HG03354 (cell line): ENCODE measurements at regions not wholly inside any gene's neighbourhood (a gene's known extent, or its start where the extent isn't known, plus 50 kb on each side); places are given as distances from the start of the nearest gene placed in this dataset.

Source experiments
- ATAC-seq: cut with Tn5 transposase; IDR thresholded peaks from one replicate; pipeline ENCODE4 v1.9.1; 2021; ENCODE audit warnings: mild to moderate bottlenecking; ENCODE audit not compliant: unreplicated experiment, poor library complexity, severe bottlenecking

GRCh38 chr1:59040486-59040885 is 256.4 kb upstream of the FGGY start:
- ATAC-seq = no peak

GRCh38 chr1:59041646-59042277 is 255.1 kb upstream of the FGGY start:
- ATAC-seq = no peak

DNA sequence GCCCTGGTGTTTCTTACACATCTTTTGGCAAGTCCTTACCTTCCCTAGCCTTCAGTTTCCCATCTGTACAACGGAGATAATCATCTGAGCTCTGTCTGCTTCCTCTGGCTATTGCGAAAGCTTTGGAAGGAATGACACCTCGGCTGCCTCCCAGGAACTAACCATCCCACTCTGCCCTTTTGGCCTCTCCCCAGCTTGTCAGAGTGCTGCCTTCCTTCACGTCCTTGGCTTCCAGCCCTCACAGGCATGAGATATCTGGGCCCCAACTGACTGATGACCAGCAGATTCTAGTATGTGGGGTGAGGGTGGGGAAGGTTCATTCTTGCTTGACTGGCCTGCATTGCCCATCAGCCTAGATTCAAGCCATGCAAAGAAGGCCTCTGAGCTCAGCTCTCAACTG is 253.1 kb upstream of the FGGY start:
- no peak for ATAC-seq

- ATAC-seq = no peak
Observed at GRCh38 chr1:59044535-59045121, 252.3 kb upstream of the FGGY start.

- no peak for ATAC-seq
Observed at GRCh38 chr1:59045137-59045536, 251.8 kb upstream of the FGGY start.

- no peak for ATAC-seq
Observed at GRCh38 chr1:59045636-59046035, 251.3 kb upstream of the FGGY start.

DNA sequence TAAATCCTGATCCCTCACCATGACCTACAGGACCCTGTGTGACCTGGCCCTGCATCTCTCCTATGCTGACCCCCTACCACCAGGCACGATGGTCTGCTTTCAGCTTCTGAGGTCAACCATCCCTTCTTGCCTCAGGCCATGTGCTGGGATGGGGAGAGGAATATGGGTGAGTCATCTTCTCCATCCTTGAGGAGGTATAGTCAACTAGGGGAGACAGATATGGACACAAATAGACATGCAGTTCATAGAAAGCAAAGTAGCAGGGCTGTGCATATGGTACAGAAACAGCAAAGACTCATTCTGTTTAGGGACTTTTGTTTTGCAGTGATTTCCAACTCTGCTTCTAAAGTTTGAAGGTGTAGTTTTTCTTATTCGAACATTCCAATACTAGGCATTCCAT is 250.8 kb upstream of the FGGY start:
- ATAC-seq = no peak

GRCh38 chr1:59046730-59047157 is 250.2 kb upstream of the FGGY start:
- ATAC-seq = peak; percentile 97

DNA sequence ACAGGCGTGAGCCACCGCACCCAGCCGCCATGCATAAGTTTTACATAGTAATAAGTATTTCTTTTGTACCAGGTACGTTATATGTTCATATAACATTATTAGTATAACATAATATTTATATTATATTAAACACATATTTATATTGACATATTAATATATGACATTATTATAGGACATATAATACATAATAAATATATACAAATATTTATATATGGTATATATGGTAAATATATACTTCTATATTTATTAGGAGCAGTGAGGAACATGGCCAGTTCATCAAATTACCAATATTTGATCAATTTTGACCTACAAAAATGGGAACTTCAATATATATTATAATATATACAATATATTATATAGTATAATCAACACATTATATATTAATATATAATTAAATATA is 245.9 kb upstream of the FGGY start:
- ATAC-seq = no peak

- ATAC-seq = no peak
Observed at GRCh38 chr1:59052166-59052590, 244.7 kb upstream of the FGGY start.

DNA sequence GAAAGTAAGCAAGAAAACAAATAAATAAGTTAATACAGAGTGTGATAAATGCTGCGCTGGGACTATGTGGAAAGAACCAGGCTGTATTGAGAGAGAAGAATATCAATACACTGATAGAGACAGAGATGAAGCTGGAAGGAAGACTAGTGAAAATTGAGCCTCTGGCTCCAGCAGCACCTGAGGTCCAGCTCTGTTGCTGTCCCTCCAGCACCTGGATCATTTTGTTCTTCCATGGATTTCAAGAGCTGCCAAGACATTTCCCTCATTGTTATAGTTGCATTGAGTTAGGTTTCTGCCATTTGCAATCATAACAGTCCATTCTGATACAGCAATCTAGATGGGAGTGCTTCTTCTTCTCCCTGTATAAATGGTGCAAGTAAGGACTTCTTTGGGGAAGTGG is 242.7 kb upstream of the FGGY start:
- no peak for ATAC-seq

- no peak for ATAC-seq
Observed at GRCh38 chr1:59055908-59056719, 240.8 kb upstream of the FGGY start.

DNA sequence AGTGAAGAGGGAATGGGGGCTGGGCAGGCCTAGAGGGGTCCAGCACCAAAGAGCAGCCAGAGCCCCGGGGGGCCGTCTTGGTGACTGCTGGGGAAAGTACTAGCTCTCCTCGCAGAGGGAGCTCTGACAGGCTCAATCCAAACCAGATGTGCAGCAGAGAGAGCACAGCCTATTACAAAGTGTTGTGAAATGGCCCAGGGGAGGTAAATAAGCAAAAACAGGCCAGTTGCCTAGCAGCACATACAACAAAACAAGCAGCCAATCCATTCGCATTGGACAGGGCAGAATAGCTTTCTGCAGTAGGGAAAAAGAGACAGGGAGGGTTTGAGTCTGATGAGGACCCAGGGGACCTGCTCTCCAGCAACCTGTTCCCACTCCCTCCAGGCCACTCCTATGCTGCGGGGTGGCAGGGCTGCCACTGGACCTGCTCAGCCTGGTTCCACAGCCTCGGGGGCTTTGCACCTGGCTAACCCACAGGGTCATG is 239.6 kb upstream of the FGGY start:
- ATAC-seq = no peak

DNA sequence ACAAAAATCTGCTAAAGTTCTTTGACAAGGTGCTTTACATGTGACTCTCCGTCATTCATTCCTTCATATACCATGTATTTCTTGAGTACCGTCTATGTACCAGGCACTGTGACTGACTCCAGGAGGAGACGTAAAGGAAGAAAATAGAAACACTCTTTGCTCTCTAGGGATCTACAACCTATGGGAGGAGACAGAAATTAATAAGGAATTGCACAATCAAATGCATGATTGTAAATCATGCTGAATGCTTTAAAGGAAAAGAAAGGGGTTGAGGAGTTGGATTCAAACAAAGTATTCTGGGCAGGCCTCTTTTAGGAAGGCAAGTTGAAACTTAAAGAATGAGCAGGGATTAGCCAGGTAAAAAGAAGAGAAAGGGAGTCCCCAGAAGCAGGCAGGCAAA is 239.1 kb upstream of the FGGY start:
- no peak for ATAC-seq

- no peak for ATAC-seq
Observed at GRCh38 chr1:59058665-59059439, 238.0 kb upstream of the FGGY start.

- no peak for ATAC-seq
Observed at GRCh38 chr1:59061876-59062275, 235.0 kb upstream of the FGGY start.

GRCh38 chr1:59062743-59063142 is 234.2 kb upstream of the FGGY start:
- no peak for ATAC-seq

GRCh38 chr1:59063501-59063900 is 233.4 kb upstream of the FGGY start:
- ATAC-seq = no peak

- no peak for ATAC-seq
Observed at GRCh38 chr1:59064592-59064991, 232.3 kb upstream of the FGGY start.

DNA sequence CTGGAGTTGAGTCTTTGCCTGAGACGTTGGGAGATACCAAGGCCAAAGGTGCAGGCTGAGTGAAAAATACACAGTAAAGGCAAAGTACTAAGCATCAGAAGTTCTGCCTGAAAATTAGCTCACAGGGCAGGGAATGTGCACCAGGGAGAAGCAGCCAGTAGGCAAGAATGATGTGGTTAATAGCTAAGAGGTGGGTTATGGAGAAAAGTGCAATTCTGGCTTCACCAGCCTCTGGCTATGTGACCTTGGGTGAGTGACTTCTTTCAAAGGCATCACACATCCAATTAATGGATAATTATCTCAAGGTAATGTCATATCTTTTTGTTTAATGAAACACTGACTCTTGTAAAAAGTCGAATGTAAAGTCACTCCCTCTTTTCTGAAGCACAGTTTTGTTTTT is 230.7 kb upstream of the FGGY start:
- no peak for ATAC-seq
